ENCODE measurements at regions not wholly inside any gene's neighbourhood (a gene's known extent, or its start where the extent isn't known, plus 50 kb on each side); places are given as distances from the start of the nearest gene placed in this dataset.

DNA sequence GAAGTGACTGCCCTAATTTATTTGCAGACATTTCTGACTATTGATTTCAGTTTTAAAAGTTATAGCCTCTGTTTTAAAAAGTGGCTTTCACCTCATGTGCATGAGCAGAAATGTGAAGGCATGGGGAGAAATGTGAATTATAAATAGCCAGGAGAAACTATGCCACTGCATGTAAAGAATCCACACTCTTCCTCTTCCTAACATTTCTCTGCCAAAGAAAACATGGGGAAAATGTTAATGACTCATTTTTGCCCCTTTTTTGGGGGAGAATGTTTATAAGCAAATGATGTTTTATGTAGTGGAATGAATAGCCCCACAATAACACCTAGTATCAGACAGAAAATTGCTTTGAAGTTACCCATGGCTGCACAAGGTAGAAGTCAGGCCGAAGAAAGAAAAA is 249.0 kb upstream of the TANK start:
- H3K27ac ChIP-seq: peak overlapping the region; percentile 40 to 48
- intact Hi-C loops (cut with DNase I; ENCODE audit: low total_unique reads): no loop called here
- no peaks in the 10 kb centered on the region for H3K4me1 ChIP-seq
- TF ChIP-seq POLR2A (IDR thresholded peaks at IDR 0.05) (no peak), POLR2AphosphoS5 (IDR thresholded peaks at IDR 0.05) (no peak)
- TF ChIP-seq, protein P1, sequence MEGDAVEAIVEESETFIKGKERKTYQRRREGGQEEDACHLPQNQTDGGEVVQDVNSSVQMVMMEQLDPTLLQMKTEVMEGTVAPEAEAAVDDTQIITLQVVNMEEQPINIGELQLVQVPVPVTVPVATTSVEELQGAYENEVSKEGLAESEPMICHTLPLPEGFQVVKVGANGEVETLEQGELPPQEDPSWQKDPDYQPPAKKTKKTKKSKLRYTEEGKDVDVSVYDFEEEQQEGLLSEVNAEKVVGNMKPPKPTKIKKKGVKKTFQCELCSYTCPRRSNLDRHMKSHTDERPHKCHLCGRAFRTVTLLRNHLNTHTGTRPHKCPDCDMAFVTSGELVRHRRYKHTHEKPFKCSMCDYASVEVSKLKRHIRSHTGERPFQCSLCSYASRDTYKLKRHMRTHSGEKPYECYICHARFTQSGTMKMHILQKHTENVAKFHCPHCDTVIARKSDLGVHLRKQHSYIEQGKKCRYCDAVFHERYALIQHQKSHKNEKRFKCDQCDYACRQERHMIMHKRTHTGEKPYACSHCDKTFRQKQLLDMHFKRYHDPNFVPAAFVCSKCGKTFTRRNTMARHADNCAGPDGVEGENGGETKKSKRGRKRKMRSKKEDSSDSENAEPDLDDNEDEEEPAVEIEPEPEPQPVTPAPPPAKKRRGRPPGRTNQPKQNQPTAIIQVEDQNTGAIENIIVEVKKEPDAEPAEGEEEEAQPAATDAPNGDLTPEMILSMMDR (IDR thresholded peaks at IDR 0.05): no peak
- DNase-seq (ENCODE audit: low spot score in 2 of 2): no peak
- H3K4me3 ChIP-seq: no peak overlapping the region
- no peaks in the 10 kb centered on the region for H3K36me3 ChIP-seq
- no peaks in the 10 kb centered on the region for H3K9me3 ChIP-seq
- no peaks in the 10 kb centered on the region for H3K27me3 ChIP-seq

DNA sequence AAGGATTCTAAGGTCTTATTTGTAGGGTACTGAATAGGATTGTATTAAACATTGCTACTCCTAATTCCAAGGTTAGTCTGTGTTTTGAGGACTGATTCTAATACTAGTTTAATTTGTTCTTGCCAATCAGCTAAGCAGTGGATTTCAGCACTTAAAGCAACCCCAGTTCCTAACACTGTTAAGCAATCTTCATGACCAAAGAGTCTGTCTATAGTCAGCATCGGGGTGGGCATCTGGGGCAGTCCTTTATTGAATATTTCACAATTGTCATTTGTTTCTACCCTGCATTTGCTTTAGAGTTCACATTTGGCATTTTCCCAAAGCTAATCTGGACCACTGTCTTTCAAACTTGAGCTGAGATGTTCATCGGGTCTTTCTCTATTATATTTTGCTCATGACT is 248.0 kb upstream of the TANK start:
- Histone ChIP-seq H3K27ac (no peak overlapping the region), H3K4me1 (no peaks in the 10 kb centered on the region), H3K36me3 (no peaks in the 10 kb centered on the region), H3K27me3 (no peaks in the 10 kb centered on the region), H3K9me3 (no peaks in the 10 kb centered on the region), H3K4me3 (no peak overlapping the region)
- DNase-seq (ENCODE audit: low spot score in 2 of 2): no peak
- TF ChIP-seq POLR2AphosphoS5 (IDR thresholded peaks at IDR 0.05): no peak
- TF ChIP-seq, protein P1 (IDR thresholded peaks at IDR 0.05): no peak
- TF ChIP-seq POLR2A (IDR thresholded peaks at IDR 0.05): no peak
- intact Hi-C loops (cut with DNase I; ENCODE audit: low total_unique reads): no loop called here

DNA sequence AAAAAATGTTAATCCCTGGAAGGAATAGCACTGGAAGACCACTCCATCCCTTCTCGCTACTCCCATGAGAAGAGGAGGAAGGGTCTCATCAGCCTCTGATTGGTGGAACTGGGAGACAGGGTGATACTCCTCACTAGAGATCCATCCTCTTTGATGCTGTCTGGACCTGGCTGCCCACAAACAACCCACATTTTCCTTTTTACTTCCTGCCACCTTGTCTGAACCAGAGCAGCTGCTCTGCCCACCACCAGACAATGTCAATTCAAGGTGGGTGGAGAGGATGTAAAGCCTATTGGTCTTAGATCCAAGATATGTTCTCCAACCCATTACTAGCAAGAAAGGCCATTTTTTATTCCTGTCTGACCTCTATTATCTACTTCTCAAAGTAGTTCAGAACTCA is 246.9 kb upstream of the TANK start:
- no peak for DNase-seq (ENCODE audit: low spot score in 2 of 2)

DNA sequence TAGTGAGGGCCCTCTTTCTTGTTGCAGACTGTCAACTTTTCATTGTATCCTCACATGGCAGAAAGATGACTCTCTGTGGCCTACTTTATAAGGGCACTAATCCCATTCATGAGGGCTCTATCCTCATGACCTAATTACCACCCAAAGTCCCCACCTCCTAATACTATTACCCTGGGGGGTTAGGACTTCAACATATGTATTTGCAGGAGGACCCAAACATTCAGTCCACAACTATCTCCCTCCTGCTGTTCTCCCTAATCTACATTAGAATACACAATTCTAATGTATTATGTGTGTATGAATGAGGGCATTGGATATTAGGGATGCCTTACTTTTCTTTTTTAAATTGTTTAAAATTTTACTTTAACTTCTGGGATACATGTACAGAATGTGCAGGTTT is 246.0 kb upstream of the TANK start:
- no peaks in the 10 kb centered on the region for H3K4me1 ChIP-seq
- DNase-seq (ENCODE audit: low spot score in 2 of 2): no peak
- TF ChIP-seq POLR2AphosphoS5 (IDR thresholded peaks at IDR 0.05): no peak
- TF ChIP-seq, protein P1 (IDR thresholded peaks at IDR 0.05): no peak
- TF ChIP-seq POLR2A (IDR thresholded peaks at IDR 0.05): no peak
- intact Hi-C loops (cut with DNase I; ENCODE audit: low total_unique reads): no loop called here
- H3K9me3 ChIP-seq: no peaks in the 10 kb centered on the region
- no peak overlapping the region for H3K4me3 ChIP-seq
- H3K27ac ChIP-seq: no peak overlapping the region
- no peaks in the 10 kb centered on the region for H3K36me3 ChIP-seq
- H3K27me3 ChIP-seq: no peaks in the 10 kb centered on the region

More for the DNA sequence above, 246.9 kb upstream of the TANK start:
- no peaks in the 10 kb centered on the region for H3K27me3 ChIP-seq
- H3K4me3 ChIP-seq: no peak overlapping the region
- no peaks in the 10 kb centered on the region for H3K9me3 ChIP-seq
- no peaks in the 10 kb centered on the region for H3K4me1 ChIP-seq
- intact Hi-C loops (cut with DNase I; ENCODE audit: low total_unique reads): no loop called here
- H3K36me3 ChIP-seq: no peaks in the 10 kb centered on the region
- no peak overlapping the region for H3K27ac ChIP-seq
- TF ChIP-seq, protein P1 (IDR thresholded peaks at IDR 0.05): no peak
- no peak for TF ChIP-seq POLR2A (IDR thresholded peaks at IDR 0.05)
- TF ChIP-seq POLR2AphosphoS5 (IDR thresholded peaks at IDR 0.05): no peak

DNA sequence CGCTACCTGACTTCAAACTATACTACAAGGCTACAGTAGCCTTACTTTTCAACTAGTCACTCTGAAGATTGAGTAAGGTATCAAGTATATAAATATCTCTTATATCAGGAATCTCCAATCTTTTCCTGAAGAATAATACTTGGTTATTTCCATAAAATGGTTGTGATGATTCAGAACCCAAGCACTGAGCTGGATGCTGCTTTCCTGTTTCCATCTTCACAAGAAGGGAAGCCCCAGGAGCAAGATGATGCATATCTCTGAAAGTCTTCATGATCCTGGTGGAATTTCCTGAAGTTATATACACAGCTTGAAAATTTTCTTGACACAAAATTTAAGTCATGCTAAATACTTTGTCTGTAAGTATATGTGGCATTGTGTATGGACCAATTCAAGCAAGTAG is 243.9 kb upstream of the TANK start:
- Histone ChIP-seq H3K27me3 (no peaks in the 10 kb centered on the region), H3K27ac (no peak overlapping the region), H3K4me3 (no peak overlapping the region), H3K4me1 (no peaks in the 10 kb centered on the region), H3K36me3 (no peaks in the 10 kb centered on the region), H3K9me3 (no peaks in the 10 kb centered on the region)
- TF ChIP-seq, protein P1 (IDR thresholded peaks at IDR 0.05): no peak
- no peak for TF ChIP-seq POLR2AphosphoS5 (IDR thresholded peaks at IDR 0.05)
- TF ChIP-seq POLR2A (IDR thresholded peaks at IDR 0.05): no peak
- DNase-seq (ENCODE audit: low spot score in 2 of 2): no peak
- intact Hi-C loops (cut with DNase I; ENCODE audit: low total_unique reads): no loop called here

Measured in breast epithelium (tissue), 4 donors.